ENCODE measurements at regions not wholly inside any gene's neighbourhood (a gene's known extent, or its start where the extent isn't known, plus 50 kb on each side); places are given as distances from the start of the nearest gene placed in this dataset.

GRCh38 chr14:38111046-38111445, 96.7 kb upstream of the SSTR1 start:
- Histone ChIP-seq H3K27ac (no peak overlapping the region), H3K4me3 (no peak overlapping the region)

GRCh38 chr14:38113546-38113945, 94.2 kb upstream of the SSTR1 start:
- no peaks in the 10 kb centered on the region for H3K4me1 ChIP-seq
- no peak for TF ChIP-seq CTCF (IDR thresholded peaks at IDR 0.05)
- intact Hi-C loops (cut with DNase I; ENCODE audit: low total_unique reads) = no loop called here
- no peaks in the 10 kb centered on the region for H3K36me3 ChIP-seq
- H3K4me3 ChIP-seq = no peak overlapping the region
- no peaks in the 10 kb centered on the region for H3K9me3 ChIP-seq
- H3K27ac ChIP-seq = no peak overlapping the region
- no peaks in the 10 kb centered on the region for H3K27me3 ChIP-seq
- no peak for DNase-seq

More at GRCh38 chr14:38111046-38111445, 96.7 kb upstream of the SSTR1 start:
- intact Hi-C loops (cut with DNase I; ENCODE audit: low total_unique reads) = no loop called here
- Histone ChIP-seq H3K4me1 (no peaks in the 10 kb centered on the region), H3K9me3 (no peaks in the 10 kb centered on the region), H3K36me3 (no peaks in the 10 kb centered on the region), H3K27me3 (no peaks in the 10 kb centered on the region)
- no peak for TF ChIP-seq CTCF (IDR thresholded peaks at IDR 0.05)
- no peak for DNase-seq

- Histone ChIP-seq H3K4me1 (no peaks in the 10 kb centered on the region), H3K36me3 (no peaks in the 10 kb centered on the region), H3K4me3 (no peak overlapping the region), H3K27me3 (no peaks in the 10 kb centered on the region), H3K27ac (no peak overlapping the region), H3K9me3 (no peaks in the 10 kb centered on the region)
- intact Hi-C loops (cut with DNase I; ENCODE audit: low total_unique reads) = no loop called here
- no peak for TF ChIP-seq CTCF (IDR thresholded peaks at IDR 0.05)
- DNase-seq = no peak
Measured at GRCh38 chr14:38116895-38117294, 90.8 kb upstream of the SSTR1 start.

- H3K4me3 ChIP-seq = no peak overlapping the region
- H3K9me3 ChIP-seq = no peaks in the 10 kb centered on the region
- H3K27ac ChIP-seq = no peak overlapping the region
- intact Hi-C loops (cut with DNase I; ENCODE audit: low total_unique reads) = no loop called here
- no peak for TF ChIP-seq CTCF (IDR thresholded peaks at IDR 0.05)
- H3K4me1 ChIP-seq = no peaks in the 10 kb centered on the region
- H3K36me3 ChIP-seq = no peaks in the 10 kb centered on the region
- no peaks in the 10 kb centered on the region for H3K27me3 ChIP-seq
- no peak for DNase-seq
Measured at GRCh38 chr14:38120109-38120508, 87.6 kb upstream of the SSTR1 start.

- Histone ChIP-seq H3K9me3 (no peaks in the 10 kb centered on the region), H3K27me3 (no peaks in the 10 kb centered on the region), H3K36me3 (no peaks in the 10 kb centered on the region), H3K27ac (no peak overlapping the region), H3K4me3 (no peak overlapping the region), H3K4me1 (no peaks in the 10 kb centered on the region)
- no peak for DNase-seq
- intact Hi-C loops (cut with DNase I; ENCODE audit: low total_unique reads) = no loop called here
- TF ChIP-seq CTCF (IDR thresholded peaks at IDR 0.05) = no peak
Measured at GRCh38 chr14:38121320-38122020, 86.2 kb upstream of the SSTR1 start.

GRCh38 chr14:38122241-38122640, 85.5 kb upstream of the SSTR1 start:
- no peaks in the 10 kb centered on the region for H3K9me3 ChIP-seq
- no peak overlapping the region for H3K27ac ChIP-seq
- no peak for DNase-seq
- no peaks in the 10 kb centered on the region for H3K36me3 ChIP-seq
- no peak overlapping the region for H3K4me3 ChIP-seq
- no peaks in the 10 kb centered on the region for H3K27me3 ChIP-seq
- TF ChIP-seq CTCF (IDR thresholded peaks at IDR 0.05) = no peak
- no peaks in the 10 kb centered on the region for H3K4me1 ChIP-seq
- intact Hi-C loops (cut with DNase I; ENCODE audit: low total_unique reads) = no loop called here

All from tibial artery (tissue), 4 donors.